RWPE2 (cell line): ENCODE measurements at regions not wholly inside any gene's neighbourhood (a gene's known extent, or its start where the extent isn't known, plus 50 kb on each side); places are given as distances from the start of the nearest gene placed in this dataset.
A peak's percentile ranks its signal among the peaks of the same experiment; 100 is the strongest.

ENCODE experiments used
- ATAC-seq: fragments of 200-7000 bp; cut with Tn5 transposase; 3 replicates; pipeline ENCODE4 v1.9.1; 2021; ENCODE audit warnings: low read depth
- DNase-seq: peaks from one replicate; pipeline ENCODE4 v3.0.0-alpha.2; 2020; ENCODE audit warnings: low spot score
- H3K27ac ChIP-seq: fragments of 450-650 bp; 2 replicates; pipeline ENCODE4 v1.5.1; 2017; ENCODE audit warnings: mild to moderate bottlenecking; ENCODE audit not compliant: poor library complexity, severe bottlenecking
- H3K27me3 ChIP-seq: fragments of 250-450 bp; sonication (Bioruptor Pico); 2 replicates; pipeline ENCODE4 v1.5.1; 2021; ENCODE audit warnings: mild to moderate bottlenecking, moderate library complexity; ENCODE audit not compliant: insufficient read depth, poor library complexity, severe bottlenecking
- H3K36me3 ChIP-seq: fragments of 250-450 bp; sonication (Bioruptor Pico); 2 replicates; pipeline ENCODE4 v1.5.1; 2020; ENCODE audit warnings: low read depth, mild to moderate bottlenecking, moderate library complexity
- H3K4me1 ChIP-seq: fragments of 250-450 bp; sonication (Bioruptor Pico); 2 replicates; pipeline ENCODE4 v1.5.1; 2021; ENCODE audit warnings: mild to moderate bottlenecking, moderate library complexity; ENCODE audit not compliant: insufficient read depth, poor library complexity, severe bottlenecking
- H3K4me3 ChIP-seq: fragments of 250-450 bp; sonication (Bioruptor Pico); 2 replicates; pipeline ENCODE4 v1.5.1; 2021; ENCODE audit warnings: mild to moderate bottlenecking, moderate library complexity; ENCODE audit not compliant: severe bottlenecking
- H3K9me3 ChIP-seq: fragments of 250-450 bp; sonication (Bioruptor Pico); 2 replicates; pipeline ENCODE4 v1.5.1; 2021; ENCODE audit warnings: mild to moderate bottlenecking, moderate library complexity; ENCODE audit not compliant: severe bottlenecking
- CTCF ChIP-seq: fragments of 450-650 bp; IDR thresholded peaks from one replicate; pipeline ENCODE4 v1.5.1; 2017; ENCODE audit warnings: mild to moderate bottlenecking, moderate library complexity; ENCODE audit not compliant: poor library complexity, severe bottlenecking

GRCh38 chr2:109700680-109701274 lies 86.6 kb downstream of the SOWAHC start:
- H3K36me3 ChIP-seq: no peaks in the 10 kb centered on the region
- no peak for DNase-seq
- no peak overlapping the region for H3K4me3 ChIP-seq
- no peak for ATAC-seq
- no peaks in the 10 kb centered on the region for H3K9me3 ChIP-seq
- no peaks in the 10 kb centered on the region for H3K27me3 ChIP-seq
- peak overlapping the region; percentile 100 for H3K27ac ChIP-seq
- TF ChIP-seq CTCF: no peak
- peaks cover 46% of the 10 kb centered on the region for H3K4me1 ChIP-seq

- Histone ChIP-seq H3K36me3 (no peaks in the 10 kb centered on the region), H3K27me3 (no peaks in the 10 kb centered on the region), H3K9me3 (no peaks in the 10 kb centered on the region), H3K4me1 (peaks cover 46% of the 10 kb centered on the region), H3K27ac (peak overlapping the region; percentile 100), H3K4me3 (no peak overlapping the region)
- DNase-seq (no peak), ATAC-seq (no peak)
- no peak for TF ChIP-seq CTCF
Measured at GRCh38 chr2:109701362-109701761, 87.2 kb downstream of the SOWAHC start.

DNA sequence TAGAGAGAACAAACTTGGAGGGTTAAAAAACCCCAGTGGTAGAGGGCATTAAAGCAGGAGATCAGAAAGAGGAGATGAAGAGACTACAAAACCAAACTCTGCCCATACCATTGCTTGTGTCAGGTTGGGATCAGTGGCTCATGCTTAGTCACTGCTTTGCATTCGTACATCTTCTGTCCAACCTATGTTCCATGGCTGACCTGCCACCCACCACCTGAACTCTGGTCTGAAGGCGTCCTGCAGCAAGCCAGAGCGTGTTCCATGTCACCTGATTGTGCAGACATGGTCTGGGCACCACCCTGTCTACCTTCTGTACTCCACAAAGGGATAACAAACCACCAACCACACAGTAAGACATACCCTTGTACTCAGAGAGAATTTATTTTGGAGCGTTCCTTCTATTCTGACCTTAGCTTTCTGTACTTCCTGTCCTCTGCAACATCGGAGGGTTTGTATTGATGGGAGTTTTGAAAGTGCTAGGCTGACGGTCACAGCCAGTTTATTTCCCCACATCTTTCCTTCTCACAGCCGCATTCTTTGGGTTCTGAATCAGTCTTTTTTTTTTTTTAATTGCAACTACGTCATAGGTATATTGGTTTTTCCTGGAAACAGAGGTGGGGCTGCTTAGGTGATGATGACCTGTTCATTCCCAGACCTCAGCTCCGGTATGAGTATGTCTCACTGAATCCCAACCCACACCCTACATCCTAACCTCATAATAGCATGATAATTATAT lies 88.3 kb downstream of the SOWAHC start:
- H3K4me3 ChIP-seq: no peak overlapping the region
- no peaks in the 10 kb centered on the region for H3K9me3 ChIP-seq
- H3K4me1 ChIP-seq: peaks cover 46% of the 10 kb centered on the region
- DNase-seq (peak; percentile 83), ATAC-seq (peak; percentile 81)
- no peaks in the 10 kb centered on the region for H3K36me3 ChIP-seq
- TF ChIP-seq CTCF: no peak
- peak overlapping the region; percentile 100 for H3K27ac ChIP-seq
- no peaks in the 10 kb centered on the region for H3K27me3 ChIP-seq

- H3K27me3 ChIP-seq: no peaks in the 10 kb centered on the region
- DNase-seq (no peak), ATAC-seq (peak; percentile 23)
- no peak overlapping the region for H3K4me3 ChIP-seq
- peak overlapping the region; percentile 100 for H3K27ac ChIP-seq
- peaks cover 46% of the 10 kb centered on the region for H3K4me1 ChIP-seq
- H3K36me3 ChIP-seq: no peaks in the 10 kb centered on the region
- TF ChIP-seq CTCF: no peak
- no peaks in the 10 kb centered on the region for H3K9me3 ChIP-seq
Measured at GRCh38 chr2:109703077-109703476, 88.9 kb downstream of the SOWAHC start.

DNA sequence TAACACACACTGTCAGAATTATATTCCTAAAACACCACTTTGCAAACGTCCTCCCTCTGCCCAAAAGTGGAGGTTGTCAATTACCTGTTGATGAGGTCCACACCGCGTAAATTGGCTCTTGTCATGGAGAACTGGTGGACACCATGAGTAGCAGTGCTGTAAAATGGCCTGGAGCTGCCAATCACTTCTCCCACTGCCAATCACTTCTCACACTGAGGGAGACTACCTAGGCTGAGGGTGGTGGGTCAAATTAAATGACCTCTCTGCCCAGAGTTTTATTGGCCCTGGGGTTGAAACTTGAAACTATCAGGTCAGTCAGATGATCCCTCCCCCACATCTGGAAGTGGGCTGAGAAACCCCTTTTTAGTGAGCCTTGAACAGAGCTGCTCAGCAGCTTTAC lies 89.6 kb downstream of the SOWAHC start:
- H3K27me3 ChIP-seq: no peaks in the 10 kb centered on the region
- H3K9me3 ChIP-seq: no peaks in the 10 kb centered on the region
- DNase-seq (no peak), ATAC-seq (no peak)
- no peak for TF ChIP-seq CTCF
- H3K27ac ChIP-seq: peak overlapping the region; percentile 100
- H3K36me3 ChIP-seq: no peaks in the 10 kb centered on the region
- H3K4me1 ChIP-seq: peaks cover 42% of the 10 kb centered on the region
- H3K4me3 ChIP-seq: no peak overlapping the region
